Fibroblast of skin of back (primary cell): ENCODE measurements at regions not wholly inside any gene's neighbourhood (a gene's known extent, or its start where the extent isn't known, plus 50 kb on each side); places are given as distances from the start of the nearest gene placed in this dataset.
"Not testable (repeated sequence)": the region's sequence is repeated elsewhere in the genome, so short reads cannot be mapped to it uniquely, and the experiment has no call there.

Experiments
- DNase-seq: peaks from one replicate; pipeline ENCODE4 v3.0.0-alpha.2; 2013

- DNase-seq = no peak
These were observed 359.2 kb upstream of the ID2 start for GRCh38 chr2:8322634-8323033.

GRCh38 chr2:8324164-8324856 lies 357.5 kb upstream of the ID2 start:
- no peak for DNase-seq

DNA sequence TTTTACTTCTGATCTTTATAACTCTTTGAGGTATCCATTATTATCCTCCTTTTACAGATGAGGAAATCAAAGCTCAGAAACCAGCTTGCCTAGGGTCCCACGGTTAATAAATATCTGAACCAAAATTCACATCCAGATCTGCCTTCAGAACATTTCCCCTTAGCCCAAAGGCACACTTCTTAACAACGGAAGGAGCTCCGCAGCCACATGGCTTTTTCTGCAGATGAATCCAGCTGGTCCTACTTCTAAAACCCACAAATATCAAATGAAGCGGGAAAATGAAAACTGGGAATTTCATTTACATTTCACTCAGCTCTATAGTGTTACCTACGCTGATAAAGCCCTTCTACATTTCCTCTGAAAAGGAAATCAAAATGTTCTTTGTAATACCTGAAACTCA lies 357.0 kb upstream of the ID2 start:
- DNase-seq = no peak

DNA sequence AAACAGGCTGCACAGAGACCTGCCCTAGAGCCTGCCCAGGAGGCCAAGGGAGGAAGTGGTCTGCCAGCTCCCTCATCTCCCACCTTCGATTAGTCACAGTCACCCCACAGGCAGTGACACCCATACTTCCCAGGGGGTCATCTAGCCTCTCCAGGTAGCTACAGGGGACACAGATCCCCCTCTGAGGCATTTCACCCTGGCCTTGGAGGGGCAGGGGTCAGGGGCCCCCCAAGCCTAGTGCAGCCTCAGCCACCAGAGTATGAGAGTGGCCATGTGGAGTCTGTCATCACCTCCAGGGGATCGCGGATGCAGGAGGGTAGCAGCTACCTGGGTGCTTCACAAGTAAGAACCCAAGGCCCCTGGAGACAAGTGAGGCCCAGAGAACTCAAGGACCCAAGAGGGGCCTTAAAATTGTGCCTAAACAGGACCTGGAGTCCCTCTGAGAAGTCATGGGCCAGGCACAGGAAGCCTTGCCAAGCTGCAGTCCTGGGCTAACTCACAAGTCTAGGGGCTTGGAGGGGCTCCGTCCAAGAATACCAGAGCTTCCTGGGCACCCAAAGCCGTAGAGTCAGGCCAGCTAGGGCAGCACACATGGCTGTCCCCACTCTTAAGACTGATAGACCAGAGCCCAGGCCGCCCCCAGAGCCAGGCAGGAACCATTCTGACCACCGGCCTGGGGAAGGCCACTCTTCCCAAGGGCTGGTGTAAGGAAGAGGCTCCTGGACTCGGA lies 354.3 kb upstream of the ID2 start:
- DNase-seq = no peak

DNA sequence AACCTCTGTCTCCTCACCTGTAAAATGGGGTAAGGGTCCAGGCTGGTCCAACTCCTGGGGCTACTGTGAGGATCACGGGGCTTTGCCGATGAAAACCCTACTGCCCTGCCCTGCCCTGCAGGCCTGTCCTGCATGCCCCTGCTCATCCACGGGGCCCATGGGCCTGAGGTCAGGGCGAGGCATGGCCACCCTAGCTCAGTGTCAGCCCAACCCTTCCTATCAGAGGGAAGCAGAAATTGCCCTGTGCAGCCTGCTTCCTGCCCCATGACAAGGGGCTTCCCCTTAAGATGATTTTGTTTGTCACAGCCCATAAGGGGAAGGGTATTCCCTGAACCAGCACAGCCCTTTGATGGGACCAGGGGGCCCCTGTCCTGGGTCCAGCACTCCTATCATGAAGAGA lies 353.6 kb upstream of the ID2 start:
- no peak for DNase-seq

- no peak for DNase-seq
These were observed 351.9 kb upstream of the ID2 start for GRCh38 chr2:8329660-8330622.

DNA sequence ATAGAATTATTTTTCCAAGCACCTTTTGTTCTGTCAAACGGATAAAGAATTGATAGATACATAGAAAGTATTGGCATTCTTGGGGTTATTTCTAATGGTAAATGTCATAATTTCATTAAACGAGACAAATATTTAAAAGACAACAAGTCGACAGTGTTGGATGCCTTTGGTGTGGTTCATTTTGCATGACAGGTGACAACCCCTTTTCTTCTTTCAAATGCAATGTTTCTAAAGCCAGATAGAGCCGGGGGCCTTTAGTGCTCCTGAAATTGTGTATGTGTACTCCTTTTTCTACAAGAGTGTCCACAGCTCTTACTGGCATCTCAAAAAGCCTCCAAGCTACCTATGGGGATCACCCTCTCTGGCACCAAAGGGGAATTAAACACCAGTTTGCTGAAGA lies 350.8 kb upstream of the ID2 start:
- DNase-seq = no peak

DNA sequence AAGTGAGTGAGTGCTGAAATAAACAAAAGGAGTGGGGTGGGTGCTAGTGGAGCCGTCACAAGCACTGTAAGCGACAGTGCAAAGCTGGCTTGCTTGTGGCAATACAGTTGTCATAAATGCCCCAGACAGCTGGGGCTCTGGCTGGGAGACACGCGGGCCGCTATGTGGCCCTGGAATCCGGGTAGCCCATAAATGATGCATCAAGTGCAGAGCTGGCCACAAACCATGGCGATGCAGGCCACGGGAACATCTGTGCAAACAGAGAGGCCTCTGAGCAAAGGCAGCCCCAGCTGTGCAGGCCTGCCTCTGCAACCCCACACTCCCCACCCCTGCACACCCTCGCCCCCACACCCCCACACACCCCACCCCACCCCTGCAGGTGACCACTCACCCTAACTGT lies 349.2 kb upstream of the ID2 start:
- no peak for DNase-seq

DNA sequence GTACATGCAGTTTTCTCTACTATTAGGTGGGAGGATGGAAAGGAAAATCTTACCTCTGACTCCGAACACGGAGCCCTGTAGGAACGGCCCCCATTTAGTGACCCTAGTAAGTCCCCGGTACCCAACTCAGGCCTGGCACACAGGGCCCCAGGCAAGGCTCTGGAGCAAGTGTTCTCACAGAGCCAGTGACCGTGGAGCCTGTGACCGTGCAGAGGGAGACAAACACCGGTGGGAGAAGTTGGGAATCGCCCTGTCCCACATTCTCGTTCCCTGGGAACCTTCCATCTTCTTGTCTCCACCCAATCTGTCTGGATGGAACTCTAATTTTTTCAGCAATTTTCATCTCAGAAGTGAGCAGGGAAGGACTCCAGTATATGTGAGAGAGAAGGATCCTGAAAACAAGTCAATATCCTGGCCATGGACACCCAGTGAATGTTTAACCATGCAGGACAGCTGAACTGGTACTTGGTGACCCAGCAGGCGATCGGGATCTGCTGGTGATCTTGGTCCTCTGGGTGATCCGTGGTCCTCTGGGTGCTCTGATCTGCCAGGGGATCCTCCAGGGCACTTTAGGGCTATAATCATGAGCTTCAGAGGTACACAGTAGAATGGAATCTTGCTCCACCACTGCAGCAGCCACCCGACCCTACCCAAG lies 348.6 kb upstream of the ID2 start:
- no peak for DNase-seq

DNA sequence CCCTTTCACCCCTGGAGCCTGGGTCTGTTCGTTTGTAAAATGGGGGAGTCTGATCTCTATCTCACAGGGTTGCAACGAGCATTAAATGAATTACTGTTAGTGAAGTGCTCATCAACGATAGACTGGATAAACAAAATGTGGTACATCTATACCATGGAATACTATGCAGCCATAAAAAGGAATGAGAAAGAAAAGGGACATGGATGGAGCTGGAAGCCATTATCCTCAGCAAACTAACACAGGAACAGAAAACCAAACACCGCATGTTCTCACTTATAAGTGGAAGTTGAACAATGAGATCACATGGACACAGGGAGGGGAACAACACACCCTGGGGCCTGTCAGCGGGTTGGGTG lies 348.0 kb upstream of the ID2 start:
- not testable (repeated sequence) for DNase-seq

- DNase-seq = no peak
These were observed 347.0 kb upstream of the ID2 start for GRCh38 chr2:8334866-8335325.

DNA sequence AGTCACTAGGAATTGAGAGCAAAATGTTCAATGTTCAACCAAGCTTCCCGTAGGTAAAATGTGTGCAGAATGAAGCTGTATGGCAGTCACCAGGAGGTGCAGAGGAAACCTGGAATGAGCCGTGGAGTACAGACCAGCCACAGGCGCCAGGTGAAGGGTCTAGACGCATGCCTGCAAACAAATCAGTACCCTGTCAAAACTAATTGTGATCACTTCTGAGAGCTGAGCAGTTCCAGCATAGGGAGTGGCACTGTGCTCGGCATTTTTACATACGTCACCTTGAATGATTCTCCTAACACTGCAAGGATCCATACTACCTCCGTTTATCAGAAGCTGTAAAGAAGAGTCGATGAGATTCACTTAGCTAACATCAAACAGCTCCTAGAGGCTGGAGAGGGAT lies 346.1 kb upstream of the ID2 start:
- no peak for DNase-seq

GRCh38 chr2:8337321-8337720 lies 344.5 kb upstream of the ID2 start:
- DNase-seq = no peak

DNA sequence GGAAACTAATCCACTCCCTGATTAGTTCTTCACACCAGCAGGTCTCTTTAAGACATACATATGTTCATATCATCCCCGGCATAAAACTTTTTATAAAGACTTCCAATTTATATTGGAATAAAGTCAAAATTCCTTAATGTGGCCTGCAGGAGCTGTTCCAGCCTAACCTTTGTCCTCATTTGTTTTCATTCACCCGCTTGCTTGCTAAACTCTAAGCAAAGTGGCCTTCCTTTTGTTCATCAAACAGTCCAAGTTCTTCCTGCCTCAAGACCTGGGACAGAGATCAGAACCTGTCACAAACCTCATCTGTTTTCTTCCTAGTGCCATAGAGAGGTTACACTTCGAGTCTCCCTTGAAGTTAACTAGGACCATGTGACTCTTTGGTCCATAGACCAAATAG lies 339.4 kb upstream of the ID2 start:
- DNase-seq = no peak

- DNase-seq = no peak
These were observed 338.8 kb upstream of the ID2 start for GRCh38 chr2:8343031-8343430.

- no peak for DNase-seq
These were observed 337.4 kb upstream of the ID2 start for GRCh38 chr2:8344144-8345097.

DNA sequence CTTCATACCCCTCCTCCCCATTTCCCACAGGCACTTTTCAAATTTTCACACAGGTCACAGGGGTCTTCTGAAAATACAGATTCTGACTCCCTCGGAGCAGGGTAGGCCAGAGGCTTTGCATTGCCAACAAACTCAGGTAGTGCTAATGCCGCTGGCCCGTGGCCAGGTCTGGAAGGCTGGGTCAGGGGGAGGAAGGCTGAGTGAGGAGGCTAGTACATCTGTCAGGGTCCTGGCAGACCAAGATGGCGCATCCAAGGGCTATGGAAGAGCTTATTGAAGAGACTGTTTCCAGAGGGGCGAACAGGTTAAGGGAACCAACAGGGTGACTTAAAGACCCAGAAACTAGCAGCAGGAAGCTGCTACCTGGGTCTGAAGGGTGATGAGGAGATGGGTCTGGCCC lies 336.7 kb upstream of the ID2 start:
- DNase-seq = no peak

GRCh38 chr2:8346208-8346607 lies 335.6 kb upstream of the ID2 start:
- DNase-seq = no peak

DNA sequence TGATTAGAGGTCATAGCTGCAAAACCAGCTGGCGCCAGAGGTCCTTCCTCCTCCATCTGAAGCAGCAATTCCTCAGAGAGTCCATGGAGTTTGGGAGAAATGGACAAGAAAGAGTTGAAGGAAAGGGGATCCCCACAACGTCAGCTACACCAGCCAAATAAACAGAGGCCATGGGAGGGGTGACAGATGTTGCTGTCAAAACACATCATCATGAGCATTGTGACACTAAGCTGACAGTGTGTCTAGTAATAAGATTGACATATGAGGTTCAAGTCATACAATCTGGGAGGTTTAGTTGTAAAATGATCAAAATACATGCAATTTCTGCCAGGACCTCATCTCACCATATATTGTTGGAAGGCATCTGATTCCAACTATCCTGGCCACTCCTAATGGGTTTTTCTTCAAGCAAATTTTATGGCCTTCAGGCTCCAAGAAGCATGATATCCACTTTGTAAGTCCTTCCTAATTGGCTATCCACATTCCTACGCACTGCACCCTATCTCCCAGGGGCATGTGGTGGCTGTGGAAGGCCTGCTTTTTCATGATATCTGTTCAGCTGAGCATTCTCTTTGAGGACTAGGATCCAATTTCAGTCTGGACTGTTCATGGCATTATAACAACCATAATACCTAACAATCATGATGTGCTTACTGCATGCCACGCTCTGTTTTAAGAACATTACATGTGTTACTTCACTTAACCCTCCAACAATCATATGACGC lies 335.0 kb upstream of the ID2 start:
- DNase-seq = no peak

DNA sequence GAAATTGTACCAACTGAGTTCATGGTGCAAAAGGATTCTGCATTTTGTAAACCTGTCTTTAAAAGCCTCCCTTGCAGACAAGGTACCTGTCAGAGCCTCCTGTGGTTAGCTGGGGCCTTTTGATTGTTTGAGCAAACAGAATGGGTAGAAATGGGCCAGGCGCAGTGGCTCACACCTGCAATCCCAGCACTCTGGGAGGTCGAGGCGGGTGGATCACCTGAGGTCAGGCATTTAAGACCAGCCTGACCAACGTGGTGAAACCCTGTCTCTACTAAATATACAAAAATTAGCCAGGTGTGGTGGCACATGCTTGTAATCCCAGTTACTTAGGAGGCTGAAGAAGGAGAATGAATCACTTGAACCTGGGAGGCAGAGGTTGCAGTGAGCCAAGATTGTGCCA lies 332.9 kb upstream of the ID2 start:
- not testable (repeated sequence) for DNase-seq

DNA sequence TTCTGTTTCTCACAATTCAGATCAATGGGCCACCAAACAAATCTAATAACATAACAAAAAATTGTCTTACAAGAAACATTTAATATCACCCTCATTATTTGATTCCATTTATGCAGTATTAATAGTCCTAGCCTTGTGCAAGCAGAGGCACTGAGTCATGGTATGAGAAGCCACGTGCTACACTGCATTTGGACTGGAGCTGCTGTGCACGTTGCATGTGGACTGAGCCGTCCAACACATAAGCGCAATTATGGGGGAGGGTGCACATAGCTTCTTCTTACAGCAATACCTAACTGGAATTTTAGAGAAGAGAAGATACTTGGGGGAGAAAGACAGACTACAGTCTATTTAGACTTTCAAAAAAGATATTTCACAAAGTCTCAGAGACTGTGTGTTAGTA lies 329.6 kb upstream of the ID2 start:
- no peak for DNase-seq
